Body of pancreas (tissue), 4 donors: ENCODE measurements at regions not wholly inside any gene's neighbourhood (a gene's known extent, or its start where the extent isn't known, plus 50 kb on each side); places are given as distances from the start of the nearest gene placed in this dataset.

Experiments used
- POLR2A ChIP-seq, 3 donors: fragments of 450-650 bp; IDR thresholded peaks; one replicate each; pipeline ENCODE4 v1.6.1; 2016; ENCODE audit warnings: antibody characterized with exemption in 3 of 3, mild to moderate bottlenecking in 2 of 3
- TF ChIP-seq, protein P1 (sequence below), 7 experiments: fragments of 450-650 bp in 4 of 7; fragments of 200-600 bp in 3 of 7; sonication (generic) in 3 of 7; IDR thresholded peaks; one replicate each; pipeline ENCODE4 v1.5.1; 2016 to 2019; ENCODE audit warnings: antibody characterized with exemption in 7 of 7

GRCh38 chrX:17917945-17918577 is 57.0 kb upstream of the RAI2 start:
- TF ChIP-seq, protein P1, sequence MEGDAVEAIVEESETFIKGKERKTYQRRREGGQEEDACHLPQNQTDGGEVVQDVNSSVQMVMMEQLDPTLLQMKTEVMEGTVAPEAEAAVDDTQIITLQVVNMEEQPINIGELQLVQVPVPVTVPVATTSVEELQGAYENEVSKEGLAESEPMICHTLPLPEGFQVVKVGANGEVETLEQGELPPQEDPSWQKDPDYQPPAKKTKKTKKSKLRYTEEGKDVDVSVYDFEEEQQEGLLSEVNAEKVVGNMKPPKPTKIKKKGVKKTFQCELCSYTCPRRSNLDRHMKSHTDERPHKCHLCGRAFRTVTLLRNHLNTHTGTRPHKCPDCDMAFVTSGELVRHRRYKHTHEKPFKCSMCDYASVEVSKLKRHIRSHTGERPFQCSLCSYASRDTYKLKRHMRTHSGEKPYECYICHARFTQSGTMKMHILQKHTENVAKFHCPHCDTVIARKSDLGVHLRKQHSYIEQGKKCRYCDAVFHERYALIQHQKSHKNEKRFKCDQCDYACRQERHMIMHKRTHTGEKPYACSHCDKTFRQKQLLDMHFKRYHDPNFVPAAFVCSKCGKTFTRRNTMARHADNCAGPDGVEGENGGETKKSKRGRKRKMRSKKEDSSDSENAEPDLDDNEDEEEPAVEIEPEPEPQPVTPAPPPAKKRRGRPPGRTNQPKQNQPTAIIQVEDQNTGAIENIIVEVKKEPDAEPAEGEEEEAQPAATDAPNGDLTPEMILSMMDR (IDR thresholded peaks at IDR 0.05), result no peak
- TF ChIP-seq POLR2A (IDR thresholded peaks at IDR 0.05), result no peak
